ENCODE measurements at regions not wholly inside any gene's neighbourhood (a gene's known extent, or its start where the extent isn't known, plus 50 kb on each side); places are given as distances from the start of the nearest gene placed in this dataset.

DNA sequence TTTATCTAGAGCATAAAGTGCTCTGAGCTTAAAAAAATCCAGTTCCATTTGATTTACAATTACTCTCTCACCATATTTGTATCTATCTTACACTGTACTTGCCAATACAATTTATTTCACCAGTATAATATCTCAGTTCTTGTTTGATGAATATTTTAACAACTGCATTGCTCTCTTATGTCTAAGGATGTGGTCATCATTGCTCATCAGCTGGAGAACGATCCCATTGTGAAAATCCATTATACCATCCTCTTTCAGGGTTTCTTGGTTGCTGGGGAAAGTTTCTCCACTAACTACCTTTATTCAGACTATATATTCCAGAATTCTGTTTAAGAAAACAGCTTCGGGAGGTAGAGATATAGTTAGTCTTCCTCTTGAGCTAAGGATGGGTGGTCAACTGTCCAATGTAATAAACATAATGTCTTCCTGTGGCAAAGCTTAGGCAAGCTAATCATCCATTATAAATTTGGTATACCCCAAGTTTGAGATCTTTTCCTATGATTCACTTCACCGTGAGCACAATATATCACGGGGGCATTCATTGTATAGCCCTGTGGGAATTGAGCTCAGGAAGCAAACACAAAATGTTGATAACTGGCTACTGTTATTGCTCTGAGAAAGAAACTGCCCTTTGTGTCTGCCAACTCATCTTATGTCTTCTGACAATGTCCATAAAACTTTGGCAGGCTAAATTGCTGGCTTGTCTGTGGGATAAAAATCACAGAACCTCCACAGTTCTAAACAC is 2361.9 kb downstream of the ARAP2 start (continued):
- no peak for TF ChIP-seq SIRT6 (IDR thresholded peaks at IDR 0.05; ENCODE audit: low read length)

GRCh38 chr4:33883111-33883510 is 2361.2 kb downstream of the ARAP2 start:
- Histone ChIP-seq H3K27me3 (replicated peaks in 1 of 4; ENCODE audit: control insufficient read depth in 3 of 4, extremely low read depth in 1 of 4, insufficient read depth in 3 of 4, low read length in 3 of 4) (no peaks in the 10 kb centered on the region), H4K5ac (ENCODE audit: insufficient read length, low read depth, low read length) (no peak overlapping the region), H3K14ac (ENCODE audit: insufficient read length) (no peak overlapping the region), H3K27ac (ENCODE audit: low read depth, low read length) (no peak overlapping the region), H3K56ac (replicated peaks; ENCODE audit: insufficient read length, low read depth, low read length) (no peak overlapping the region), H2BK20ac (ENCODE audit: low read length) (no peak overlapping the region), H2BK12ac (ENCODE audit: low read depth, low read length) (no peak overlapping the region), H3K9ac (replicated peaks in 1 of 4; ENCODE audit: extremely low read depth in 1 of 4, low read depth in 3 of 4, low read length in 3 of 4) (no peak overlapping the region), H3K23me2 (ENCODE audit: low read depth, low read length) (no peaks in the 10 kb centered on the region), H3K23ac (ENCODE audit: insufficient read length) (no peak overlapping the region), H2AFZ (ENCODE audit: low read length) (no peak overlapping the region), H4K8ac (ENCODE audit: extremely low read depth, insufficient read depth, low read length) (no peak overlapping the region), H2BK120ac (replicated peaks; ENCODE audit: low read depth, low read length) (no peak overlapping the region), H3K4ac (replicated peaks; ENCODE audit: insufficient read length, low read depth, low read length) (no peak overlapping the region), H2BK15ac (ENCODE audit: low read length) (no peak overlapping the region), H3K4me2 (ENCODE audit: insufficient read depth in 1 of 2, low read depth in 2 of 2, low read length in 2 of 2) (no peak overlapping the region), H3K4me1 (replicated peaks in 1 of 4; ENCODE audit: control insufficient read depth in 3 of 4, insufficient read depth in 4 of 4, low read length in 3 of 4) (no peaks in the 10 kb centered on the region; a peak in 1 of 7 replicates), H4K91ac (replicated peaks; ENCODE audit: insufficient read length, low read length) (no peak overlapping the region), H2BK5ac (ENCODE audit: low read depth, low read length) (no peak overlapping the region), H3K79me2 (ENCODE audit: control insufficient read depth in 1 of 2, insufficient read depth in 2 of 2, low read length in 2 of 2) (no peaks in the 10 kb centered on the region), H3K9me3 (ENCODE audit: insufficient read depth in 2 of 2, low read depth in 1 of 2, low read length in 1 of 2) (no peaks in the 10 kb centered on the region), H2AK5ac (ENCODE audit: low read depth, low read length) (no peak overlapping the region), H3K36me3 (ENCODE audit: control insufficient read depth in 2 of 4, insufficient read depth in 4 of 4, low read length in 3 of 4) (no peaks in the 10 kb centered on the region), H3K4me3 (ENCODE audit: extremely low read depth in 1 of 4, insufficient read depth in 2 of 4, low read depth in 3 of 4, low read length in 4 of 4) (no peak overlapping the region), H3K18ac (ENCODE audit: extremely low read depth, low read length) (no peak overlapping the region), H4K20me1 (replicated peaks in 1 of 2; ENCODE audit: control insufficient read depth in 1 of 2, insufficient read depth in 2 of 2, low read length in 2 of 2) (no peaks in the 10 kb centered on the region), H3K79me1 (ENCODE audit: low read depth, low read length) (no peaks in the 10 kb centered on the region)
- FAIRE-seq (no peak), DNase-seq (ENCODE audit: low read depth in 1 of 2, low spot score in 2 of 2) (no peak)
- no peak for TF ChIP-seq POU5F1 (IDR thresholded peaks at IDR 0.05; ENCODE audit: low read depth, low read length)
- TF ChIP-seq BRCA1 (IDR thresholded peaks at IDR 0.05; ENCODE audit: low read depth, low read length), result no peak
- no peak for TF ChIP-seq CHD1 (IDR thresholded peaks at IDR 0.05; ENCODE audit: low read depth, low read length)
- no peak for TF ChIP-seq JUN (IDR thresholded peaks at IDR 0.05; ENCODE audit: low read depth, low read length)
- no peak for TF ChIP-seq EP300 (IDR thresholded peaks at IDR 0.05; ENCODE audit: borderline replicate concordance in 1 of 2, low read depth in 2 of 2, low read length in 2 of 2)
- no peak for TF ChIP-seq SP2 (IDR thresholded peaks at IDR 0.05; ENCODE audit: low read length)
- no peak for TF ChIP-seq EZH2 (IDR thresholded peaks at IDR 0.05; ENCODE audit: low read depth, low read length, severe bottlenecking)
- no peak for TF ChIP-seq NANOG (IDR thresholded peaks at IDR 0.05; ENCODE audit: insufficient read depth, low read depth, low read length, poor library complexity, severe bottlenecking)
- no peak for TF ChIP-seq GABPA (IDR thresholded peaks at IDR 0.05; ENCODE audit: borderline replicate concordance, insufficient read depth, low read length)
- no peak for TF ChIP-seq CEBPB (IDR thresholded peaks at IDR 0.05; ENCODE audit: low read depth, low read length)
- ChIA-PET POLR2A (ENCODE audit: partially characterized antibody) (no interaction called here), CTCF (ENCODE audit: partially characterized antibody) (no interaction called here)
